ENCODE measurements at regions not wholly inside any gene's neighbourhood (a gene's known extent, or its start where the extent isn't known, plus 50 kb on each side); places are given as distances from the start of the nearest gene placed in this dataset.
"Not testable (repeated sequence)": the region's sequence is repeated elsewhere in the genome, so short reads cannot be mapped to it uniquely, and the experiment has no call there.

GRCh38 chr3:152213203-152213602 is 55.5 kb upstream of the MBNL1 start:
- ATAC-seq (ENCODE audit: insufficient read depth, low read depth), result no peak
- Histone ChIP-seq H3K9ac (ENCODE audit: low read depth, low read length) (no peak overlapping the region), H3K9me3 (ENCODE audit: insufficient read depth, low read length, severe bottlenecking) (no peaks in the 10 kb centered on the region), H3K36me3 (ENCODE audit: insufficient read depth, low read length) (no peaks in the 10 kb centered on the region), H2AFZ (ENCODE audit: low read depth, low read length) (peak overlapping the region; percentile 62), H4K20me1 (ENCODE audit: insufficient read depth, low read length) (no peaks in the 10 kb centered on the region), H3K4me1 (ENCODE audit: insufficient read depth, low read length) (peaks cover 14% of the 10 kb centered on the region), H3K79me2 (ENCODE audit: insufficient read depth, low read length) (no peaks in the 10 kb centered on the region), H3K27me3 (ENCODE audit: insufficient read depth, low read length, poor library complexity) (no peaks in the 10 kb centered on the region), H3K4me2 (ENCODE audit: insufficient read depth, low read length) (no peak overlapping the region), H3K27ac (ENCODE audit: low read length) (peak overlapping the region; percentile 16; the same call in 1 of the 2 replicates), H3K4me3 (ENCODE audit: low read depth in 1 of 2, low read length in 2 of 2) (no peak overlapping the region)
- TF ChIP-seq EZH2 (IDR thresholded peaks at IDR 0.05; ENCODE audit: borderline replicate concordance, low read depth, low read length, severe bottlenecking), result no peak
- TF ChIP-seq, protein P1, sequence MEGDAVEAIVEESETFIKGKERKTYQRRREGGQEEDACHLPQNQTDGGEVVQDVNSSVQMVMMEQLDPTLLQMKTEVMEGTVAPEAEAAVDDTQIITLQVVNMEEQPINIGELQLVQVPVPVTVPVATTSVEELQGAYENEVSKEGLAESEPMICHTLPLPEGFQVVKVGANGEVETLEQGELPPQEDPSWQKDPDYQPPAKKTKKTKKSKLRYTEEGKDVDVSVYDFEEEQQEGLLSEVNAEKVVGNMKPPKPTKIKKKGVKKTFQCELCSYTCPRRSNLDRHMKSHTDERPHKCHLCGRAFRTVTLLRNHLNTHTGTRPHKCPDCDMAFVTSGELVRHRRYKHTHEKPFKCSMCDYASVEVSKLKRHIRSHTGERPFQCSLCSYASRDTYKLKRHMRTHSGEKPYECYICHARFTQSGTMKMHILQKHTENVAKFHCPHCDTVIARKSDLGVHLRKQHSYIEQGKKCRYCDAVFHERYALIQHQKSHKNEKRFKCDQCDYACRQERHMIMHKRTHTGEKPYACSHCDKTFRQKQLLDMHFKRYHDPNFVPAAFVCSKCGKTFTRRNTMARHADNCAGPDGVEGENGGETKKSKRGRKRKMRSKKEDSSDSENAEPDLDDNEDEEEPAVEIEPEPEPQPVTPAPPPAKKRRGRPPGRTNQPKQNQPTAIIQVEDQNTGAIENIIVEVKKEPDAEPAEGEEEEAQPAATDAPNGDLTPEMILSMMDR (IDR thresholded peaks at IDR 0.05; ENCODE audit: borderline replicate concordance, extremely low read depth, low read length, poor library complexity, severe bottlenecking), result no peak
- DNase-seq, result no peak

GRCh38 chr3:152213938-152214337 is 54.8 kb upstream of the MBNL1 start:
- Histone ChIP-seq H3K27me3 (ENCODE audit: insufficient read depth, low read length, poor library complexity) (no peaks in the 10 kb centered on the region), H3K4me3 (ENCODE audit: low read depth in 1 of 2, low read length in 2 of 2) (no peak overlapping the region), H3K4me2 (ENCODE audit: insufficient read depth, low read length) (no peak overlapping the region), H3K79me2 (ENCODE audit: insufficient read depth, low read length) (no peaks in the 10 kb centered on the region), H3K27ac (ENCODE audit: low read length) (no peak overlapping the region), H3K9me3 (ENCODE audit: insufficient read depth, low read length, severe bottlenecking) (no peaks in the 10 kb centered on the region), H3K9ac (ENCODE audit: low read depth, low read length) (no peak overlapping the region), H2AFZ (ENCODE audit: low read depth, low read length) (no peak overlapping the region), H4K20me1 (ENCODE audit: insufficient read depth, low read length) (no peaks in the 10 kb centered on the region), H3K36me3 (ENCODE audit: insufficient read depth, low read length) (no peaks in the 10 kb centered on the region), H3K4me1 (ENCODE audit: insufficient read depth, low read length) (peaks cover 17% of the 10 kb centered on the region)
- ATAC-seq (ENCODE audit: insufficient read depth, low read depth) (no peak), DNase-seq (no peak)
- TF ChIP-seq EZH2 (IDR thresholded peaks at IDR 0.05; ENCODE audit: borderline replicate concordance, low read depth, low read length, severe bottlenecking), result no peak
- TF ChIP-seq, protein P1 (IDR thresholded peaks at IDR 0.05; ENCODE audit: borderline replicate concordance, extremely low read depth, low read length, poor library complexity, severe bottlenecking), result no peak

DNA sequence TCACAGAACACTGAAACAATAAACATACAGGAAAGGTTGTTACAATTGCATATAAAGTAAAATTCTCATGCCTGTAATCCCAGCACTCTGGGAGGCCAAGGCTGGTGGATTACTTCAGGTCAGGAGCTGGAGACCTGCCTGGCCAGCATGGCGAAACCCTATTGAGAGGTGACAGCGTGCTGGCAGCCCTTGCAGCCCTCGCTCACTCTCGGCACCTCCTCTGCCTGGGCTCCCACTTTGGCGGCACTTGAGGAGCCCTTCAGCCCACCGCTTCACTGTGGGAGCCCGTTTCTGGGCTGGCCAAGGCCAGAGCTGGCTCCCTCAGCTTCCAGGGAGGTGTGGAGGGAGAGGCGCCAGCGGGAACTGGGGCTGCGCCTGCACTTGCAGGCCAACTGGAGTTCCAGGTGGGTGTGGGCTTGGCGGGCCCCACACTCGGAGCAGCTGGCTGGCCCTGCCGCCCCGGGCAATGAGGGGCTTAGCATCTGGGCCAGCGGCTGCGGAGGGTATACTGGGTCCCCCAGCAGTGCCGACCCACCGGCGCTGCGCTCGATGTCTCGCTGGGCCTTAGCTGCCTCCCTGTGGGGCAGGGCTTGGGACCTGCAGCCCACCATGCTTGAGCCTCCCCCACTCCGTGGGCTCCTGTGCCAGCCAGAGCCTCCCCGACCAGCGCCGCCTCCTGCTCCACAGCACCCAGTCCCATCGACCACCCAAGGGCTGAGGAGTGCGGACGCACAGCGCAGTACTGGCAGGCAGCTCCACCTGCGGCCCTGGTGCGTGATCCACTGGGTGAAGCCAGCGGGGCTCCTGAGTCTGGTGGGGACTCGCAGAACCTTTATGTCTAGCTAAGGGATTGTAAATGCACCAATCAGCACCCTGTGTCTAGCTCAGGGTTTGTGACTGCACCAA is 51.5 kb upstream of the MBNL1 start:
- Histone ChIP-seq H3K4me1 (ENCODE audit: insufficient read depth, low read length) (peaks cover 28% of the 10 kb centered on the region), H3K27ac (ENCODE audit: low read length) (peak overlapping the region; percentile 63; the same call in 1 of the 2 replicates)
- H3K9ac ChIP-seq (ENCODE audit: low read depth, low read length); H3K4me2 ChIP-seq (ENCODE audit: insufficient read depth, low read length); H2AFZ ChIP-seq (ENCODE audit: low read depth, low read length); H3K79me2 ChIP-seq (ENCODE audit: insufficient read depth, low read length); H3K9me3 ChIP-seq (ENCODE audit: insufficient read depth, low read length, severe bottlenecking); H4K20me1 ChIP-seq (ENCODE audit: insufficient read depth, low read length); H3K36me3 ChIP-seq (ENCODE audit: insufficient read depth, low read length); ATAC-seq (ENCODE audit: insufficient read depth, low read depth); DNase-seq; H3K27me3 ChIP-seq (ENCODE audit: insufficient read depth, low read length, poor library complexity); H3K4me3 ChIP-seq (ENCODE audit: low read depth in 1 of 2, low read length in 2 of 2): not testable (repeated sequence)

DNA sequence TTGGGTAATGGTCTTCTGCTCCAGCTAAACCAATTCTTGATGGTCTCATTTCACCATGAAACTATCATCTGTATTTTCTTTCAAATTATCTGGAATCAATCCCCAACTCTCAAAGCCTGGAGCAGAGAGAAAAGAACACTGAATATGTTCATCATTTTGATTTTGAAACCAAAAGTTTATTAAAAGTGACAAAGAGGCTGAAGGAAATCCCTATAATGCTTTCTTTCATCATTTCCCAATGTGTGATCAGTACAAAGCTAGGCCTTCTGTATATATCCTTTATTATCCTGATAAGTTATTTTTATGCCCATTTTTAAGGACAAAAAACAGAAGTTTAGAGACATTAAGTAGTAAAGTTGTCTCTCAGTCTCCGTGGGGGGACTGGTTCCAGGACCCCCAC is 50.1 kb upstream of the MBNL1 start:
- H3K9me3 ChIP-seq (ENCODE audit: insufficient read depth, low read length, severe bottlenecking), result no peaks in the 10 kb centered on the region
- H3K4me1 ChIP-seq (ENCODE audit: insufficient read depth, low read length), result peaks cover 37% of the 10 kb centered on the region
- no peak overlapping the region for H3K9ac ChIP-seq (ENCODE audit: low read depth, low read length)
- peak overlapping the region; percentile 39 for H2AFZ ChIP-seq (ENCODE audit: low read depth, low read length)
- ATAC-seq (ENCODE audit: insufficient read depth, low read depth) (peak; percentile 31; the same call in 2 of the 3 replicates), DNase-seq (no peak)
- H3K4me2 ChIP-seq (ENCODE audit: insufficient read depth, low read length), result no peak overlapping the region
- no peak overlapping the region; the same call in 1 of the 2 replicates for H3K27ac ChIP-seq (ENCODE audit: low read length)
- H3K4me3 ChIP-seq (ENCODE audit: low read depth in 1 of 2, low read length in 2 of 2), result no peak overlapping the region
- H3K36me3 ChIP-seq (ENCODE audit: insufficient read depth, low read length), result no peaks in the 10 kb centered on the region
- no peaks in the 10 kb centered on the region for H3K79me2 ChIP-seq (ENCODE audit: insufficient read depth, low read length)
- TF ChIP-seq EZH2 (IDR thresholded peaks at IDR 0.05; ENCODE audit: borderline replicate concordance, low read depth, low read length, severe bottlenecking), result no peak
- TF ChIP-seq, protein P1 (IDR thresholded peaks at IDR 0.05; ENCODE audit: borderline replicate concordance, extremely low read depth, low read length, poor library complexity, severe bottlenecking), result no peak
- H3K27me3 ChIP-seq (ENCODE audit: insufficient read depth, low read length, poor library complexity), result no peaks in the 10 kb centered on the region
- H4K20me1 ChIP-seq (ENCODE audit: insufficient read depth, low read length), result no peaks in the 10 kb centered on the region

Data from DND-41 (cell line).